Coronary artery (tissue), 2 donors: ENCODE measurements at regions not wholly inside any gene's neighbourhood (a gene's known extent, or its start where the extent isn't known, plus 50 kb on each side); places are given as distances from the start of the nearest gene placed in this dataset.

Experiments used
- DNase-seq: peaks from one replicate; pipeline ENCODE4 v3.0.0-alpha.2; 2017; ENCODE audit warnings: low spot score
- H3K27ac ChIP-seq, 2 donors: fragments of 200-600 bp; sonication (generic); one replicate each; pipeline ENCODE4 v1.5.1; 2016 to 2019
- H3K4me3 ChIP-seq: fragments of 200-600 bp; sonication (generic); 2 replicates; pipeline ENCODE4 v1.5.1; 2016; ENCODE audit warnings: mild to moderate bottlenecking, moderate library complexity
- TF ChIP-seq, protein P1 (sequence below): fragments of 200-600 bp; sonication (generic); IDR thresholded peaks from one replicate; pipeline ENCODE4 v1.5.1; 2019; ENCODE audit warnings: antibody characterized with exemption

DNA sequence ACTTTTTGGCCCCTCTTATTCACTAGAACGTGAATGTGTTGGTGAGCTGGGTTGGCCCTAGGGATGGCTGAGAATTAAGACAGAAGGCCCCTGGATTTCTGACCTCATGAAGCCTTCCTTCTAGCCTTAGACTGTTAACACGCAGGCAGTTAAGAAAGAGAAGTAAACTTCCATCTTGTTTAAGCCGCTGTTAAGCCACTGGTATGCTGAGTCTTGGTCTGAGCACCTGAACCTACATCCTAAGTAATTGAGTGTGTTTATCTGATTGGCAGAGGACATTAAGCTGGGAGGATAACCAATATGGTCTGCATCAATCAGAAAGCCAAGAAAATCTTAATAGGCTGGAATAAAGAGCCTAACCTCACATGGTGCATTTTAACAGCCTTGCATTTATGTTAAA is 535.0 kb upstream of the ARID1B start:
- TF ChIP-seq, protein P1, sequence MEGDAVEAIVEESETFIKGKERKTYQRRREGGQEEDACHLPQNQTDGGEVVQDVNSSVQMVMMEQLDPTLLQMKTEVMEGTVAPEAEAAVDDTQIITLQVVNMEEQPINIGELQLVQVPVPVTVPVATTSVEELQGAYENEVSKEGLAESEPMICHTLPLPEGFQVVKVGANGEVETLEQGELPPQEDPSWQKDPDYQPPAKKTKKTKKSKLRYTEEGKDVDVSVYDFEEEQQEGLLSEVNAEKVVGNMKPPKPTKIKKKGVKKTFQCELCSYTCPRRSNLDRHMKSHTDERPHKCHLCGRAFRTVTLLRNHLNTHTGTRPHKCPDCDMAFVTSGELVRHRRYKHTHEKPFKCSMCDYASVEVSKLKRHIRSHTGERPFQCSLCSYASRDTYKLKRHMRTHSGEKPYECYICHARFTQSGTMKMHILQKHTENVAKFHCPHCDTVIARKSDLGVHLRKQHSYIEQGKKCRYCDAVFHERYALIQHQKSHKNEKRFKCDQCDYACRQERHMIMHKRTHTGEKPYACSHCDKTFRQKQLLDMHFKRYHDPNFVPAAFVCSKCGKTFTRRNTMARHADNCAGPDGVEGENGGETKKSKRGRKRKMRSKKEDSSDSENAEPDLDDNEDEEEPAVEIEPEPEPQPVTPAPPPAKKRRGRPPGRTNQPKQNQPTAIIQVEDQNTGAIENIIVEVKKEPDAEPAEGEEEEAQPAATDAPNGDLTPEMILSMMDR, result no peak

DNA sequence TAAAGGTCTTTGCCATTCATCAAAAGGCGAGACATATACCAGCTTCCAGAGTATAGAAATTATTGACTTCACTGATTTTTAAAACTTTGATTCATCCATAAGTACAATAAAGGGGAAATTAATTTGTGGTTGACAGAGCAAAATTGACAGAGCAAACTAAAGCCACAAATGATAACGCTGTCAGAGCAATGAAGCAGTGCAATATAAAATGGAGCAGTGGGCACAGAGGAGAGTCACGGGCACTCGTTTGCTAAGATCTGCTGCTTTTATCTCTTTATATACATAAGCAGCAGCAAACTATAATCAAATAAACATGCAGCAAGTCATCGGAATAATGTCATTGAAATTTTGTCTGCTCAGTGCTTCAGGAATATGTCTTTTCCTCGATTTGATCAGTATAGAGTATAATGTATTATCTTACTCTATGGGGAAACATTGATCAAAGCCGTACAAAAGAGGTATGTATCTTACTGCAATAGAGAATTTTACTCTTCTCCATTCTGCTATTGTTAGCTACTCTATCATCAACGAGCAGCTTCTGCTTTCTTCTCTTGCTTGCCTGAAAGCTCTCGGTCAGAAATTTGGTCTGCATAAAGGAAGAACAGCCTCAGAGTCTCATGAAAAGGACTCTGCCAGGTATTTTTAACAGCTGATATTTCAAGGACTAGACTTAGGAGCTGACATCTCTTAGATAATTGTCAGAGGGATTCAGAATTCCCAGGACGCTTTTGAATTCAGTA is 546.0 kb upstream of the ARID1B start:
- DNase-seq, result no peak
- no peak overlapping the region for H3K27ac ChIP-seq
- no peak overlapping the region for H3K4me3 ChIP-seq
- TF ChIP-seq, protein P1, result no peak

More for the DNA sequence above, 535.0 kb upstream of the ARID1B start:
- Histone ChIP-seq H3K27ac (no peak overlapping the region), H3K4me3 (no peak overlapping the region)
- DNase-seq, result no peak

GRCh38 chr6:156219973-156220372 is 557.2 kb upstream of the ARID1B start:
- no peak for DNase-seq
- H3K27ac ChIP-seq, result no peak overlapping the region
- H3K4me3 ChIP-seq, result no peak overlapping the region
- TF ChIP-seq, protein P1, result no peak

DNA sequence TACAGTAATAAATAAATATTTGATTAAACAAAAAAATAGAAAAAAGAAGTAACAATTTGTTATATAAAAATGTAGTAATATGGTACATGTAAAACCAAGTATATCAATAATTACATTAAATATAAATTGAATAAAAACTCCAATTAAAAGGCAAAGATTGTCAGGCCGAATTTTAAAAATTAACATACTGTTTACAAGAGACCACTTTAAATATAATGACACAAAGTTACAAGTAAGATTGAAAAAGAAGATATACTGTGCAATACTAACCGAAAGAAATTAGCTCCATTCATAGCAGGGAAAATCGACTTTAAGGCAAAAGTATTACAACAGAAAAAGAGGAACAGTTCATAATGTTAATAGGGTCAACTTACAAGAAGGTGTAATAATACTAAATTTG is 571.5 kb upstream of the ARID1B start:
- TF ChIP-seq, protein P1, result no peak

GRCh38 chr6:156199182-156199581 is 578.0 kb upstream of the ARID1B start:
- DNase-seq, result no peak
- TF ChIP-seq, protein P1, result no peak
- no peak overlapping the region for H3K4me3 ChIP-seq
- H3K27ac ChIP-seq, result no peak overlapping the region

More for the DNA sequence above, 571.5 kb upstream of the ARID1B start:
- H3K27ac ChIP-seq, result no peak overlapping the region
- H3K4me3 ChIP-seq, result no peak overlapping the region
- no peak for DNase-seq

- no peak for DNase-seq
- Histone ChIP-seq H3K4me3 (no peak overlapping the region), H3K27ac (no peak overlapping the region)
- TF ChIP-seq, protein P1, result no peak
These were observed 579.7 kb upstream of the ARID1B start for GRCh38 chr6:156197513-156197912.

DNA sequence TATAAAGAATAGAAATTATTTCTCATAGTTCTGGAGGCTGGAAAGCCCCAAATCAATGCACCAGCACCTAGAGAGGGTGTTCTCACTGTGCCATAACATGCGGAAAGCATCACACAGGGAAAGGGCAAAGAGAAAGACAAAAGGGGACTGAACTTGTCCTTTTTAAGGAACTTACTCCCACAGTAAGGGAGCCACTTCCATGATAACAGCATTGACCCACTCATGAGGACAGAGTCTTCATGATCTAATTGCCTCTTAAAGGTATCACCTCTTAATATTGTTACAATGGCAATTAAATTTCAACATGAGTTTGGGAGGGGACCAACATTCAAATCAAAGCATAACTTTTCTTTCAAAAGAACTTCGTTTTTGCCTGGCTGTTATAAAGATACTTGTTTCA is 582.2 kb upstream of the ARID1B start:
- no peak overlapping the region for H3K4me3 ChIP-seq
- H3K27ac ChIP-seq, result no peak overlapping the region
- DNase-seq, result no peak
- TF ChIP-seq, protein P1, result no peak
